Fibroblast of lung (primary cell): ENCODE measurements at regions not wholly inside any gene's neighbourhood (a gene's known extent, or its start where the extent isn't known, plus 50 kb on each side); places are given as distances from the start of the nearest gene placed in this dataset.

Experiments used
- DNase-seq, 2 donors: peaks; one replicate each; pipeline versions ENCODE4 v3.0.0 to v3.0.0-alpha.2; 2010; ENCODE audit warnings: low read depth in 2 of 2
- H2AFZ ChIP-seq: 2 replicates; pipeline ENCODE4 v1.5.1; 2012; ENCODE audit warnings: low read length, control low read depth, inconsistent platforms
- H3K27ac ChIP-seq: 2 replicates; pipeline ENCODE4 v1.5.1; 2011; ENCODE audit warnings: low read length, control low read depth; ENCODE audit not compliant: insufficient read depth
- H3K27me3 ChIP-seq: 2 replicates; pipeline ENCODE4 v1.5.1; 2011; ENCODE audit warnings: mild to moderate bottlenecking, low read length; ENCODE audit not compliant: control insufficient read depth, insufficient read depth
- H3K36me3 ChIP-seq: 2 replicates; pipeline ENCODE4 v1.5.1; 2011; ENCODE audit warnings: low read length; ENCODE audit not compliant: control insufficient read depth, insufficient read depth
- H3K4me1 ChIP-seq: 2 replicates; pipeline ENCODE4 v1.5.1; 2011; ENCODE audit warnings: low read length; ENCODE audit not compliant: control insufficient read depth, insufficient read depth; ENCODE audit errors: extremely low read depth
- H3K4me2 ChIP-seq: 2 replicates; pipeline ENCODE4 v1.5.1; 2011; ENCODE audit warnings: low read length, control low read depth; ENCODE audit not compliant: insufficient read depth; ENCODE audit errors: extremely low read depth
- H3K4me3 ChIP-seq, 4 experiments: fragments of 200-600 bp in 1 of 4; sonication (generic) in 1 of 4; replicated peaks in 1 of 4; 2 replicates each; pipeline ENCODE4 v1.5.1; 2011 to 2016; ENCODE audit warnings: low read length in 4 of 4, low read depth in 3 of 4, mild to moderate bottlenecking in 3 of 4, control low read depth in 2 of 4, inconsistent platforms in 1 of 4, mixed read lengths in 1 of 4; ENCODE audit not compliant: insufficient read depth in 1 of 4; ENCODE audit errors: control extremely low read depth in 1 of 4
- H3K79me2 ChIP-seq: 2 replicates; pipeline ENCODE4 v1.5.1; 2012; ENCODE audit warnings: mild to moderate bottlenecking, low read length, inconsistent platforms; ENCODE audit not compliant: control insufficient read depth, insufficient read depth
- H3K9ac ChIP-seq: 2 replicates; pipeline ENCODE4 v1.5.1; 2011; ENCODE audit warnings: mild to moderate bottlenecking, low read length, control low read depth; ENCODE audit not compliant: insufficient read depth
- H3K9me3 ChIP-seq: 2 replicates; pipeline ENCODE4 v1.5.1; 2012; ENCODE audit warnings: low read depth, low read length; ENCODE audit not compliant: control insufficient read depth, insufficient read depth
- H4K20me1 ChIP-seq: 2 replicates; pipeline ENCODE4 v1.5.1; 2011; ENCODE audit warnings: low read length; ENCODE audit not compliant: control insufficient read depth, insufficient read depth; ENCODE audit errors: extremely low read depth
- CTCF ChIP-seq, 2 donors: IDR thresholded peaks in 1 of 2; conservative IDR thresholded peaks in 1 of 2; 1 replicate in 1 of 2; 2 replicates in 1 of 2; pipeline ENCODE4 v1.5.1; 2011 to 2012; ENCODE audit warnings: low read length in 2 of 2, control low read depth in 1 of 2, inconsistent platforms in 1 of 2, low read depth in 1 of 2, mild to moderate bottlenecking in 1 of 2
- EZH2 ChIP-seq: IDR thresholded peaks from 2 replicates; pipeline ENCODE4 v1.5.1; 2012; ENCODE audit warnings: low read length, control low read depth, mild to moderate bottlenecking; ENCODE audit errors: missing control alignments

- Histone ChIP-seq H3K4me3 (no peak overlapping the region), H3K27ac (no peak overlapping the region), H4K20me1 (no peaks in the 10 kb centered on the region), H3K4me2 (no peak overlapping the region), H3K79me2 (no peaks in the 10 kb centered on the region), H3K36me3 (no peaks in the 10 kb centered on the region), H3K27me3 (no peaks in the 10 kb centered on the region), H2AFZ (no peak overlapping the region), H3K9me3 (no peaks in the 10 kb centered on the region), H3K4me1 (no peaks in the 10 kb centered on the region), H3K9ac (no peak overlapping the region)
- no peak for TF ChIP-seq CTCF (conservative IDR thresholded peaks at IDR 0.05 in 1 of 2, IDR thresholded peaks at IDR 0.05 in 1 of 2; ENCODE audit: low read depth in 1 of 2, low read length in 2 of 2)
- TF ChIP-seq EZH2: no peak
- no peak for DNase-seq
These were observed 178.1 kb upstream of the PPP2R2D start for GRCh38 chr10:131722525-131723264.

- Histone ChIP-seq H2AFZ (no peak overlapping the region), H3K27ac (no peak overlapping the region), H3K4me1 (no peaks in the 10 kb centered on the region), H3K27me3 (no peaks in the 10 kb centered on the region), H3K79me2 (no peaks in the 10 kb centered on the region), H3K36me3 (no peaks in the 10 kb centered on the region), H3K9ac (no peak overlapping the region), H3K9me3 (no peaks in the 10 kb centered on the region), H3K4me2 (no peak overlapping the region), H3K4me3 (no peak overlapping the region), H4K20me1 (no peaks in the 10 kb centered on the region)
- DNase-seq: no peak
- no peak for TF ChIP-seq EZH2
- TF ChIP-seq CTCF (conservative IDR thresholded peaks at IDR 0.05 in 1 of 2, IDR thresholded peaks at IDR 0.05 in 1 of 2; ENCODE audit: low read depth in 1 of 2, low read length in 2 of 2): no peak
These were observed 177.3 kb upstream of the PPP2R2D start for GRCh38 chr10:131723297-131724168.

- no peak overlapping the region for H3K4me3 ChIP-seq
- no peak overlapping the region for H3K27ac ChIP-seq
- H4K20me1 ChIP-seq: no peaks in the 10 kb centered on the region
- no peaks in the 10 kb centered on the region for H3K27me3 ChIP-seq
- H3K9ac ChIP-seq: no peak overlapping the region
- H3K4me2 ChIP-seq: no peak overlapping the region
- no peak overlapping the region for H2AFZ ChIP-seq
- H3K4me1 ChIP-seq: no peaks in the 10 kb centered on the region
- H3K36me3 ChIP-seq: no peaks in the 10 kb centered on the region
- no peaks in the 10 kb centered on the region for H3K79me2 ChIP-seq
- TF ChIP-seq CTCF (conservative IDR thresholded peaks at IDR 0.05 in 1 of 2, IDR thresholded peaks at IDR 0.05 in 1 of 2; ENCODE audit: low read depth in 1 of 2, low read length in 2 of 2): no peak
- TF ChIP-seq EZH2: no peak
- no peaks in the 10 kb centered on the region for H3K9me3 ChIP-seq
- no peak for DNase-seq
These were observed 176.7 kb upstream of the PPP2R2D start for GRCh38 chr10:131724169-131724545.
